HG03439 (cell line): ENCODE measurements at regions not wholly inside any gene's neighbourhood (a gene's known extent, or its start where the extent isn't known, plus 50 kb on each side); places are given as distances from the start of the nearest gene placed in this dataset.
"Not testable (repeated sequence)": the region's sequence is repeated elsewhere in the genome, so short reads cannot be mapped to it uniquely, and the experiment has no call there.

Experiments
- ATAC-seq: cut with Tn5 transposase; IDR thresholded peaks from one replicate; pipeline ENCODE4 v1.9.1; 2021; ENCODE audit warnings: mild to moderate bottlenecking, moderate library complexity; ENCODE audit not compliant: unreplicated experiment

GRCh38 chr16:87007907-87008306 is 309.3 kb downstream of the C16orf95 start:
- no peak for ATAC-seq

GRCh38 chr16:87008664-87009063 is 308.5 kb downstream of the C16orf95 start:
- no peak for ATAC-seq

DNA sequence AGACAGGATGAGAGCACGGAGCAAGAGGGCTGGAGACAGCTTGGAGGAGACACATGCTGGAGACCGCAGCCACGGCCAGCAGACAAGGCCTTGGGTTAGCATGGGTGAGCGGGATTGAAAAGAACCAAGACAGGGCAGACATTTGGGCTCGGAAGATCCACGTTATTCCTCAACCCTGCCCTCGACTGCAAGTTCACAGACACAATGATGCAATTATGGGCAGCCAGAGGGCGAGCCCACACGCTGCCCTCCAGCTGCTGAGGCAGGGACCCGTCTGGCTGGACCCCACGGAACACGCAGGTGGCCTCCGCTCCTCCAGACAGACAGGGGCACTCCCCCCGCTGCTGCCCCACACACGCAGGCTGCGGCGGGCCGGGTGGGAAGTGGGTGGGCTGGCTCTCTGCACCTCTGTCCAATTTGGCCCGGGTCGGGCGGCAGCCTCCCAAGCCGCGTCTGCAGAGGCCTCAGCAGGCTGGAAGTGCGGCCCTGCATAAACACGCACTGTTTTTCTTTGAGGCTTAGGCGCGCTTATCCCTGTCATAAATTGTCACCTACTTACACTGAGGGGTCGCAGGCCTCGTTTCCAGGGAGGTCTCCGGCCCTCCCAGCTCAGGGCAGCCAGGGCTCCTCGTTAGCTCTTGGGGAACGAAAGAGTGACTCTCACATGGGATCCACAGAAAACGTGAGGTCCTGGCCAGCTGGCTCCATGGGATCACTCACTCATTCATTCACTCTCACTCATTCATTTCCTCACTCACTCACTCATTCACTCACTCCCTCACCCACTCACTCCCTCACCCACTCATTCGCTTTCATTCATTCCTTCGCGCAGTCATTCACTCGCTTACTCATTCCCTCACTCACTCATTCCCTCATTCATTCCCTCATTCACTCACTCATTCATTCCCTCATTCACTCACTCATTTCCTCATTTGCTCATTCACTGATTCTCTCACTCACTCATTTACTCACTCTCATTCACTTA is 303.9 kb downstream of the C16orf95 start:
- ATAC-seq: no peak

- ATAC-seq: no peak
Measured at GRCh38 chr16:87014112-87014511, 303.1 kb downstream of the C16orf95 start.

- no peak for ATAC-seq
Measured at GRCh38 chr16:87015021-87015420, 302.2 kb downstream of the C16orf95 start.

GRCh38 chr16:87016046-87017035 is 300.9 kb downstream of the C16orf95 start:
- no peak for ATAC-seq

GRCh38 chr16:87017371-87018012 is 299.7 kb downstream of the C16orf95 start:
- no peak for ATAC-seq

DNA sequence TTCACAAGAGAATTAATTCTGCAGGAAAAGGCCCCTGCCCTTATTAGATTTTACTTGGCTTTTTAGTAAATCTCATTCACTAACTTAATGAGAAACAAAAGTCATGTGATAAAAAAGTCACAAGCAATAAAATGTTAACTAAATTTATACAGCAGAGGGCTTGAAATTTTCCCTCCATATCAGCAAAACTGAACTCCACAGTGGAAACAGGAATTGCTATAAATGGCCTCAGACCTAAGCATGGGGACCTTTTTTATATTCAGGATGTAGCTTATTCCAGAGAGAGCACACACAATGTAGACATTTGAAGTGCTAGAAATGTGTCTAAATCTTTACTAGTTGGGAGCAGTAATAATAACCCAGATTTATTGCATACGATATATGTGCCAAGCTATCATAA is 291.5 kb downstream of the C16orf95 start:
- no peak for ATAC-seq

DNA sequence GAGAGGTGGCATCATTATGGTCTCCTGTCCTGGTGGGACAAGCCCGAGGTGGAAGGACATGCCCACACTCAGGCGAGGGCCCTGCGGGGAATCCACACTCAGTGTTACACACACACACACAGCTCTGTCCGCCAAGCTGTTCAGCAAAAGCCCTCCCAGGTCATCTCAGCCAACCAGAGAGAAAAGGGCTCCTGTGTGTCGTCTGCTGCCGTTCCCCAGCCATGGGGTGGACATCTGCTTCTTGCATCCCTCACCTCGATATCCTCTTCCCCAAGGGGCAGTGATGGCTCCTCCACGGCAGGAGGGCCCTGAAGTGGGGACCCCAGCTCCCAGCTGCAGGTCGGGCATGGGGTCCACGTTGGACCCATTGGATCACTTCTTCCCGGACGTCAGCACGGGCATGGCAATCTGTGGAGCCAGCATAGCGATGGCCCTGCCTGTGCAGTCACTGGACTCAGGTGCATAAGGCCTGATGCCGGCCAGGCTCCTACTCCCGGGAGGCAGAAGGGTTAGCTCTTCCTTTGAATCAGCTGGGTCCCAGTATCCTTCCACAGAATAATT is 290.1 kb downstream of the C16orf95 start:
- no peak for ATAC-seq

DNA sequence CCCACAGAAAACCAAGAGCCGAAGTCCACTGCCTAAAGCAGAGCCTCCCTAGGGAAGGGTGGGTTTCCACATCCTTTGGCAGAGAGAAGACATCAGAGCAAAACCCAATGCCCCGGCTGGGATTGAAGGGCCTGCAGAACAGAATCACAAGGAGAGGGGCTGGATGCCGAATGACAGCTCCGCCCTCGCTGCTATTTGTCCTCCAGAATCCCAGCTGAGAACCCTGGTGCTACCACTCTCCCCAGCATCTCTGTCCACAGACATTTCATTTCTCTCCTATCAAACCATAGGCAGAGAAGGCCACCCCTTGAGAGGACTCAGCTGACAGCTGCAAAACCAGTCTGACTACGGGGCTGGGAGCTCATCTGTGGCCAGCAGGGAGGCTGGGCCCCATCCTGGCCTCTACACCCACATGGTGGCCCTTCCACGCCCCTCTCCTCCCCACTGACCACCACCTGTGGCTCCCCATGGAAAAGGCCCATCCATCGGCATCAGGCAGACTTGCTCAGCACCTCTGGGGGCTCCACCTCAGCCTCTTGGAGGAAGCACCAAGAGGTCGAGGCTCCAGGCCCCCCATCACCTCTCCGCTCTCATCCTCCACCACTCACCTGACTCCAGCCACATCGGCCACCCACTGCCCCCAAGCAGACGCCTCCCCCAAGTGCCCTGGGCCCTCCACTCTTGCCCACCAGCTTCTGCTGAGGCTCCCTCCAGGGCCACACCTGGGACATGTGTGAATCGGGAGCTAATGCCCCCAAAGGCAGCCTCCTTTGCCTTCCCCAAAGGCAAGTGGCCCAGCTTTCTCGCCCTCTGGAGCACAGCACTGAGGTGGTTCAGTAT is 288.5 kb downstream of the C16orf95 start:
- no peak for ATAC-seq

DNA sequence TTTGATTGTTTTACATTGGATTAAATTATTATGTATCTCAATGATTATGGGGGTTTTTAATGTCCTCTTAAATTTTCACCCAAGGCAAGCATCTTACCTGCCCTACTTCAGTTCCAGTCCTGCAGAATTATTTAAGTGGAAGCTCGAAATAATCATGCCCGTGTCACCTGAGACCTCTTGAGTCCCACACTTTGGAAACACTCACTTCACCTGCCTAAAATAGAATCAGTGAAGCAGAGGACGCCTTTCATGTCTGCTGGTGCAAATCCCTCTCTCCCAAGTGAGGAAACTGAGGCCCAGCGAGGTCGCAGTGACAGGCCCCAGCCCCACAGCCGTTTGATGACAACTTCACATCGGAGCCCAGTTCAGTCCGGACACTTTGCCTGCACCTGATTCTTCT is 284.6 kb downstream of the C16orf95 start:
- ATAC-seq: no peak

DNA sequence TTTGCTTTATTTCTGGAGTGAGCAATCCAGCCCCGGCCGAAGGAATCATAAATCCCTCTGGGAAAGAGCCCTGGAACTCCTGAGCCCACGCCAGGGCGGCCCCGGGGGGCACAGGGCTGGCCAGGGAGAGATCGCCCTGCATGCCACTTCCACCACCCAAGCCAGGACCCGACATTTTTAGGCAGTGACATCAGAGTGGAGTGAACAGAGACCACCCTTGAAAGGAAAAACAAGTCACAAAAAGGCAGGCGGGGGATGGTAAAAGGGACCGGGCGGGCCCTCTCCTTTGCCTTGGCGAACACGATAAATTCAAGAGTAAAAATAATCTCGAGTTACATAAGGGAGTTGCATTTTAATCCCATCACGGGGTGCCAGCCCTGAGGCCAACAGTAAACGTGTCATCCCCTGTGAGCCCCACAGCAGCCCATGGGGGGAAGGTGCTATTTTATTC is 284.1 kb downstream of the C16orf95 start:
- ATAC-seq: no peak

DNA sequence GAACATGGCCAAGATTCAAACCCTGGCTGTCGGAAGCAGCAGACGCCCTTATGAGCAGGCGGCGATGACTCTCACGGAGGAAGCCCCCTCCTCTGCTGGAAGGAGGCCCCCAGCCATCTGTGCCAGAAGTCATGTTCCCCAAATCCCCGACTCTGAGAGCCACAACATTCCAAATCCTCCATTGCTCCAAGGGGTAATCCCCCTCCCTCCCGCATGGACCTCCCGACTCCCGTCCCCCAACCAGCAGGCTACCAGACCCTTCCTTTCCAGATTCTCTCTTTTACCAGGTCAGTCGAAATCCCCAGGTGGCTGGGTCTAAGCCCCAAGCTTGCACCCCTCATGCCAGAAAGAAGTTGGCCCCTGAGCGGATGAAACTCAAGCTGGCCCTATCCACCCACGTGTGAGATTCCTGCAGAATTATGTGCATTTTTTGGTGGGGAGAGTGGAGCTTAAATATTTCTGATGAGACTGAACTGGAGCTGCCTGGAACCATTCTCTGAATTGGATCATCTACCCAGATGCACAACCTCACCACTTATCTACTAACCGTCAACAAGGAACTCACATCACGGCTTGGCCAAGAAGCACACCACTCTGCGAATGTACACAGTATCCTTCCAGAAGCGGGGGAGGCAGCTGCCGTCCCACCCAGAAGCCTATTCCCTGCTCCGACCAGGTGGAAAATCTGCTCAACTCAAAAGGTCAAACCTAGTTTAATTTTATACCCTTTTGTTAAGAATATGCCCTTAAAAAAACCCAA is 283.5 kb downstream of the C16orf95 start:
- ATAC-seq: no peak

DNA sequence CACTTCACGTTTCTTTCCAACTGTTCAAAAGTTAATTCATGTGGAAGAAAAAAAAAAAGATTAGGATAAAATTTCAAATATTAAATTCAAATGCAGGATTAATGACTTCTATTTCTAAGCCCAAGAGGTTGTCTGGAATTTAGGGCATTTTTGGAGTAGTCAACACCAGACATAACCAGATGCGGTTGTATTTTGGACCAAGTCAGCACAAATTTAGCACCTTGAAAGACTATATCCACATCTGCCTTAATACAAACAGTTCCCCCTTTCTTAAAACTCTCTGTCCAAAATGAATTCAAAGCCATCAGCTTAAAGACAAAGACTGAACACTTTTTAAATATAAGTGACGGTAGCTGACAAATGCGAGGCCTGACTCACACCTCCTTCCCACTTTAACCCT is 282.9 kb downstream of the C16orf95 start:
- ATAC-seq: no peak

DNA sequence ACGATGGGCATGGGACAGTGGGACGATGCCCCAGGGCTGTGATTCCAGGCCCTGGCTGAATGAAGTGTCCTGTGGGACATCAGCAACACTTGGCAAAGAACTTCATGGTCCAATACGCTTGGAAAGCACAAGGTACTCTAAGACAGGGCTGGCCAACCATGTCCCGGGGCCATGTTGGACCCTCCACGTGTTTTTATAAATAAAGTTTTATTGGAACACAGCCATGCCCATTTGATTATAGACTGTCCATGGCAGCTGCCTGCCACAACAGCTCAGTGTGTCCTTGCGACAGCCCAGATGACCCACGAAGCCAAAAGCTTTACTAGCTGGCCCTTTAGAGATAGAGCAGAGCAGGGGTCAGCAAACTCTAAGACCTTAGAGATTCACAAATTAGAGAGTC is 282.1 kb downstream of the C16orf95 start:
- no peak for ATAC-seq

- no peak for ATAC-seq
Measured at GRCh38 chr16:87037012-87037411, 280.2 kb downstream of the C16orf95 start.

DNA sequence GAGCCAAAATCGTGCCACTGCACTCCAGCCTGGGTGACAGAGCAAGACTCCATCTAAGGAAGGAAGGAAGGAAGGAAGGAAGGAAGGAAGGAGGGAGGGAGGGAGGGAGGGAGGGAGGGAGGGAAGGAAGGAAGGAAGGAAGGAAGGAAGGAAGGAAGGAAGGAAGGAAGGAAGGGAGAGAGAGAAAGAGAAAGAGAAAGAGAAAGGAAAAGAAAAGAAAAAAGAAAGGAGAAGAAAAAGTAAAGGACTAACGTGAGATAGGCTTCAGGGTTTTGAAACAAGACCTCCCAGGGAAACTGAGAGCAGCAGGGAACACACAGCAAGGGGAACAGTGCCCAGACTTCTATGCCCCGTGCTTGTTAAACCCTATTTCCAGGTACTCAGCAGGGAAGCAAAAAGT is 278.7 kb downstream of the C16orf95 start:
- not testable (repeated sequence) for ATAC-seq

DNA sequence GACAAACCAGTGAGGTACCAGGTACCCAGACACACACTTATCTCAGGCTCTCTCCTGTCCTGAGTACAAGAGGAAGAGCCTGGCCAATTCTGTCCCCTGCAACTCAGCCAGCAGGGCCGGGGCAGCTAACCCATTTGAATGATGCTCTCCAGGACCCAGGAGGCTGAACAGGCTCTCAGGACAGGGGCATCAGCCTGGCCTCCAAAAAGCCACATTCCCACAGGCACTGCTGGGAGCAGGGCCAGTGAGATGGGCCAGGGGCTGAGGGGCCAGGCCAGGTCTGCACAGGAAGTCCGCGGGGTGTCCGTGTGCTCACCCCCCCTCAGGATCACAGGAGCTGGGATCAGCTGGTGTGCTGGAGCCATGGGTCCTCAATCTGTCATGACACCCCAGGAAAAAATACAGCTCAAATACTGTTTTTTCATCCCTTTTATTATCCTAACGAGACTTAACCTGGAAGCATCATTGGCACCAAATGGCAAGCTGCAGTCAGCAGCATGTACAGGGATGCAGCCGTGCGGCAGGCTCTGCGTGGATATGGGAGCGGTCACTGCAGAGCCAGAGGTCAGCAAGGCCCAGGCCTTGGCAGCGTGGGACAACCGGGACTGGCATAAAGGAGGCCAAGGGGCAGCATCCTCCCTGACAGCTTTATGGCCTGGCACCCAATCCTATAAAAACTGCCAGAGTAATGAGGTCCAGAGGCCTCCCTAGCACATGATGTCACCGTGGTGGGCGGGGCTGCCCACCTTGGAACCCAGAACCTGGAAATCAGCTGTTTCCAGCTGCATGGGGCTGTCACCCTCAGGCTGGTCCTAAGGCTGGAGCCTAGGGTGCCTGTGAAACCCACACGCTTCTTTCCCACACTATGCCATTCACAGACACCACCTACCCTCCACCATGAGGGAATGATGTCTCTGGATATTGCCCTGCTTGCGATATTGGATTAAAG is 276.7 kb downstream of the C16orf95 start:
- ATAC-seq: no peak
